HG03354 (cell line): ENCODE measurements at regions not wholly inside any gene's neighbourhood (a gene's known extent, or its start where the extent isn't known, plus 50 kb on each side); places are given as distances from the start of the nearest gene placed in this dataset.

Experiments
- ATAC-seq: cut with Tn5 transposase; IDR thresholded peaks from one replicate; pipeline ENCODE4 v1.9.1; 2021; ENCODE audit warnings: mild to moderate bottlenecking; ENCODE audit not compliant: unreplicated experiment, poor library complexity, severe bottlenecking

GRCh38 chr5:125142458-125142857 is 396.0 kb upstream of the ZNF608 start:
- ATAC-seq: no peak

GRCh38 chr5:125143011-125143410 is 396.6 kb upstream of the ZNF608 start:
- no peak for ATAC-seq

GRCh38 chr5:125148076-125148475 is 401.6 kb upstream of the ZNF608 start:
- no peak for ATAC-seq

DNA sequence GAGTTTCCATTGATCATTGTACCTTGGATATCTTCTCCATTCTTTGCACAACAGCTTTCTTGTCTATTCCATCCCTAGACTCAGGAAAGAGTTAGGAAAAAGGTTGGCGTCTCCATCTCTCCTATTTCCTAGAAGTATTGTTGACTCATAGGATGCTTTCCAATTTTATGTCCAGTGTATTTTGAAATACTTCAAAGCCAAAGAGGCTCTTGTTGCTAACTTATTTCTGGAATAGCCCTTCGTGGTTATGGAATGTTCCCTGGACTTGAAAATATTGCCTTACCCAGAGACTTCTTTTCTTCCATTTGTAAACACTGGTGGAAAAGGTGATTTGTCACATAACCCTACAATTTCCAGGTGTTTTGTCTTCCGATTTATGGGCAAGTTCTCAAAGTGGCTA is 402.3 kb upstream of the ZNF608 start:
- ATAC-seq: no peak

DNA sequence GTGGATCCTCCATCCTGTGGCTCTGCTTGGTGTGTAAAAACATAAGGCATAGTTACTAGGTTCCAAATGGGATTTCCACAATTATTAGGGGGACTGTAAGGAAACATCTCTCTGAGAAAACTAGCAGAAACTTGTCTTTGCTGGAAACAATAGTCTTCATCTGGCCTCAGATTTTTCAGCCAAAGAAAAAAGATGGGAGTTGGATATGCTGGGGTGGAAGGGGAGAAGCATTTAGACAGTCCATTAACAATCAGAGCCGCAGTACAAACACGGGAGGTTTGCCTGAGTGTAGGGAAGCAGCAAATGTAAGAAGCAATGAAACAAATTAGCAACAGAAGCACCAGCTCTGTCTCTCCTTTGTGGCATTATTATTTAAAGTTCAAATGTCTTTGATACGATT is 402.7 kb upstream of the ZNF608 start:
- ATAC-seq: no peak

- ATAC-seq: no peak
Observed at GRCh38 chr5:125149527-125149926, 403.1 kb upstream of the ZNF608 start.

DNA sequence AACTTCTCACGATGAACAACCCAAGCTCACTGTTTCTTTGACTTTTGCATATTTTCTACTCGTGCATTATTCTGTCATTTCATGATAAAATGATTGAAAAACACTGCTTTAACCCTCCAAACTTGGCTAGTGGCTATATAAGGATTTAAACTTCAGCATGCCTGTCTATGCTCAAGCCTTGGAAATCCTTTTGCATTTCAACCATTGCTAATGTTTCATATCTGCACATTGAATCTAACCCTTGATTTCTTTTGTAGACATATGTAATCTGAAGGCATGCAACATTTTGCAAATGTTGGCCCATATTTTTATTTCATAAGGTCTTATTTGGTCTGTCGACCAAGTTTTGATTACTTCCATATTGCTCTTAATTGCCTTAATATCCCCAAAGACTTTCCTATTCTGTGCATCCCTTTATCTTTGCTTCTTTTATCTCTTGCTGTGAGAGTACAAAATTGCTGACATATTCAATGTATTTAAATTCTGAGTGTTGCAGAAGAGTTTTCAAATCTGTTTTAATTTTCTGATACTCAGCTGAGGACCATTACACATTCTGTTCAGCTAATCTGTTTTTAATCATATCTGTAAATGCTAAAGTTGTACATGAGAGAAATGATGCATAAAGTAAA is 403.7 kb upstream of the ZNF608 start:
- ATAC-seq: no peak

DNA sequence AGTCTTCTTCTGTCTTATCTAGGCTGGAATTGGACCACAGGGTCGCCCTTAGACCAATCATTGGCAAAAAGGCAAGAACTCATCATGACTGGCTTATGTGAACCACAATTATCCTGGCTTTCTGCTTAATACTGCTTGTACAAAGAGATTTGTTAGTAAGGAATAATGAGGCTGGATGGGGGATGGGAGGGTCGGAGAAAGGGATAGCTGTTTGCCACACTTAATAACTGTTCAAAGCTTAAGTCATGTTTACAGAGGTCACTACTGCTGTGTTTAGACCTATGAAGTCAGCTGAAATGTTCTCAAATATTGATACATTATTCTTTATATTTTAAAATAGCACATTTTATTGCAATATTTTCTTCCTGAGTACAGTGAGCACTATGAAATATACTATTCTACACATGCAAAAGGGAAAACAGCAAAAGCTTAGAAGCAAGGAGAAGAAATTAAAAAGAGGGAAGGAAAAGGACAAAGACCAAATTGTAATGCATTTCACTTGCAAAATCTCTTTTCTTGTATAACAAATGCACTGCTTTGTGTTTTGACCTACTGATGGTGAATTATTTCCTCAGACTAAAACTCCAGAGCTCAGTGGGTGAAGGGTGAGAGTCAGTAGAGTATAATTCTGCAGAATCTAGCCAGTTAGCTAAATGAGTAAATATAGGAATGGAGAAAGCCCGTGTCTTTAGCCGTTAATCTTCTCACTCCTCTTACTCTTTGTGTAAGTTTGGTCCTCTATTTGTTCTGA is 404.9 kb upstream of the ZNF608 start:
- ATAC-seq: no peak

DNA sequence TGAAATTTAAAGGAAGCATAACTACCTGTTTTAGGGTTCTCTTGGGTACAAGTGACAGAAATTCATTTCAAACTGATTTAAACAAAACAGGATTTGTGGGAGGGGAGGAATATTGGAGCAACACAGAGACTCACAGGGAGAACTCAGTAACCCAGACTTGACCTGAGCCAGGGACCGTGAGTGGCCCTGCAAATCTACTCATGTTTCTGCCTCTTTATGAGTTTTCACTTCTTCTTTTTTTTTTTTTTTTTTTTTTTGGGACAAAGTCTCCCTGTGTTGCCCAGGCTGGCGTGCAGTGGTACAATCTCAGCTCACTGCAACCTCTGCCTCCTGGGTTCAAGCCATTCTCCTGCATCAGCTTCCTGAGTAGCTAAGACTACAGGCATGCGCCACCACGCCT is 405.6 kb upstream of the ZNF608 start:
- ATAC-seq: peak; percentile 78

DNA sequence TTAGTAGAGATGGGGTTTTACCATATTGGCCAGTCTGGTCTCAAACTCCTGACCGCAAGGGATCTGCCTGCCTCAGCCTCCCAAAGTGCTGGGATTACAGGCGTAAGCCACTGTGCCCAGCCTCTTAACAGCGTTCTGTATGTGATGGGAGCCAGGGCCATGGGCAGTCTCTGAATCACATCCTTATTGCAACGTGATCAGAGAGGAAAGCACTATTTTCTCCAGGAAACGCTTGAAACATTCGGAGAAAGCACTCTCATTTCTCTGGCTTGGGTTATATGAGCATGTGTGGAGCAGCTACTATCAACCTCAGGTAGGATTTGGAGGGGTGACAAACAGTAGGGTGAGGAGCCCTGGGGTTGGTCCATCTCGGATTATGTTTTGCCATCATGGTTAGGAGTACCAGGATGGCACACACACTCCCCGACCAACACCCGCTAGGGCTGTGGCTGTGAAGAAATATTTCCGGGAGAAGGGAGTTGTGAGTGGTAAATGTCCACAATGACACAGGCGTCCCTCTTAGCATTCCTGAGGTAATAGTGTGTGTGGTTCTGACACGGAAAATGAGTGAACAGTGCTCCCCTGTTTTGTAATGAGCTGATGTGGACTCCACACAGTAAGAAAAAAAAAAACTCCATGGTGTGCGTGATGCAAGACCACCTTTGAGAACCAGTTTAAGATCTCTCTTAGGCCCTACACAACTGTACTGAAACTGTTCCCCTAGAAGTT is 406.2 kb upstream of the ZNF608 start:
- ATAC-seq: peak; percentile 21

- ATAC-seq: no peak
Observed at GRCh38 chr5:125153231-125153630, 406.8 kb upstream of the ZNF608 start.

DNA sequence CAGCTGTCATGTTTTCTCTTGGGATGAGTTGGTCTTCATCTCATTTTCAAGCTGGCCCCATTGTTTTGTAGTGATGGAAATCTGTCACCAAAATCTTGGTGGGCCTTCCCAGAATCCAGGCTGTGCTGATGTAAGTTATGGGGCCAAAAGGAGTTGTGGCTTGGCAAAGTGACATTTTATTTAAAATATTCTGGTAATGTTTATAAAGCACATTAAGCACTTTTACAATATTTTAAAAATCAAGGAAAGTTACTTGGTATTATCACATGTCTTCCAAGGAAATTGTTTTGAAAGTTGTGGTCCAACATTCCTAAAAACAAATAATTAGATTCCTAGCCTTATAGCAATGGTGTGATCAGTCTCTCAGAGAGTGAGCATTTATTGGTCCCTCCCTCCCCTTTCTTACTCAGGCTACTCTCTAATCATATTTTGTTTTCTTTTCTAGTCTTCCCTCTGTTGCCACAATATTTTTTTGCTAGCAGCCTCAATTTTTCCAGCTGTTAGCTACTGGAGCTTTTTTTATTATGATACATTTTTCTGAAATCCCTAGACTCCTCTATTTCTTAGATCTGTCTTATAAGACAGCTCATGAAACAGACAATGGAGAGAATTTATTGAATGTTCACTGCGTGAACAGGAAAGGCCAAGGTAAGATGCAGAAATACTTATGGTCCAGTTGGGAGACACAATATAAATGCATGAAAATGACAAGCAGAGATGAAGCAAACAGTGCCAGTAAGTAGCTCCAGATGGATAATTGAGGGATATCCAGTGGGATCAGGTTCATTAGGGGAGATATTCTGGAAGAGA is 408.1 kb upstream of the ZNF608 start:
- ATAC-seq: no peak

GRCh38 chr5:125160787-125161502 is 414.5 kb upstream of the ZNF608 start:
- ATAC-seq: no peak

- ATAC-seq: no peak
Observed at GRCh38 chr5:125162714-125163113, 416.3 kb upstream of the ZNF608 start.

DNA sequence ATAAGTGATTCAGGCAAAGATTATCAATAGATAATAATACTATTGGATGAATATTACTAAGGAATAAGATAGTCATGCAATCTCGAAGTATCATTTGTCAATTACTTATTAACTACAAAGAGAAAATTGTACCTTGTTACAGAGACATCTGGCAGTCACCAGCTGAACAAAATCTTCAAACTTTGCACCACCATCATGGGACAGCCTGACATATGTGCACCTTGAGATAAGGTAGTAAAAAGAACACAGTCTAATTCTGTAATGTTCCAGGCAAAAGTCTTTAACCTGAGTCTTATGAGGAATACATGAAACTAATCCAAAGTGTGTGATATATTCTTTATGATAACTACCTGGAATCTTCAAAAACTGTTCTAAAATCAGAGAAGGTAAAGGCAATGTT is 423.0 kb upstream of the ZNF608 start:
- no peak for ATAC-seq

- no peak for ATAC-seq
Observed at GRCh38 chr5:125171641-125172040, 425.2 kb upstream of the ZNF608 start.

- ATAC-seq: no peak
Observed at GRCh38 chr5:125175348-125176004, 429.0 kb upstream of the ZNF608 start.

DNA sequence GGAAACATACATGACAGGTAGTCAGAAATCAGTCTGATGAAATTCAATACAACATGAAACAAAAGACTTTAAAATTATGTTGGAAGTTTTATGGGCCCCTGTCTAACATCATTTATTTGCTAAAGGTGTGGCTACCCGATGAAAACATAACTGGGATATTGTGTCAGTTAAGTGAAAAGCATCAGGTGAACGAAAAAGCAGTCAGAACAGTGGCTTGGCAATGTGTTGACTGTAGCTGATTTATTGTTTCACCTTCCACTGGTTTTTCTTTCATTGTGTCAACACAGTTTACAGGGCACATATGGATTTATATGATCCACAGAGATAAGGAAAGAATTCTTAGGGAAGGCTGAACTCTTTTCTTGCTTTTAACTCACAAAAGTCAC is 429.6 kb upstream of the ZNF608 start:
- ATAC-seq: no peak

GRCh38 chr5:125177340-125177739 is 430.9 kb upstream of the ZNF608 start:
- no peak for ATAC-seq
